Breast epithelium (tissue), 4 donors: ENCODE measurements at regions not wholly inside any gene's neighbourhood (a gene's known extent, or its start where the extent isn't known, plus 50 kb on each side); places are given as distances from the start of the nearest gene placed in this dataset.

Experiments
- DNase-seq, 2 donors: peaks; one replicate each; pipeline ENCODE4 v3.0.0-alpha.2; 2019; ENCODE audit warnings: low spot score in 2 of 2
- H3K27ac ChIP-seq, 2 donors: fragments of 200-600 bp; sonication (generic) in 1 of 2; one replicate each; pipeline ENCODE4 v1.5.1; 2016 to 2019; ENCODE audit warnings: mild to moderate bottlenecking in 1 of 2
- H3K27me3 ChIP-seq, 2 donors: fragments of 200-600 bp; sonication (generic) in 1 of 2; one replicate each; pipeline versions ENCODE4 v1.5.1 to v1.6.0; 2017 to 2019; ENCODE audit warnings: control low read depth in 1 of 2, mild to moderate bottlenecking in 1 of 2
- H3K36me3 ChIP-seq: fragments of 200-600 bp; one replicate; pipeline ENCODE4 v1.5.1; 2019
- H3K4me1 ChIP-seq, 2 donors: fragments of 200-600 bp; sonication (generic); one replicate each; pipeline ENCODE4 v1.5.1; 2016 to 2019; ENCODE audit warnings: control low read depth in 1 of 2
- H3K4me3 ChIP-seq, 3 donors: fragments of 200-600 bp; sonication (generic); 1 replicate in 2 of 3; 2 replicates in 1 of 3; pipeline ENCODE4 v1.5.1; 2016 to 2019; ENCODE audit warnings: mild to moderate bottlenecking in 3 of 3, moderate library complexity in 2 of 3
- H3K9me3 ChIP-seq, 2 donors: fragments of 200-600 bp; sonication (generic) in 1 of 2; one replicate each; pipeline ENCODE4 v1.5.1; 2016 to 2019; ENCODE audit warnings: control low read depth in 1 of 2
- CTCF ChIP-seq, 3 donors: fragments of 450-650 bp; IDR thresholded peaks; one replicate each; pipeline ENCODE4 v1.5.1; 2016 to 2017; ENCODE audit warnings: antibody characterized with exemption in 3 of 3, mild to moderate bottlenecking in 3 of 3, moderate library complexity in 3 of 3
- POLR2A ChIP-seq: fragments of 450-650 bp; IDR thresholded peaks from one replicate; pipeline ENCODE4 v1.6.1; 2016; ENCODE audit warnings: antibody characterized with exemption, mild to moderate bottlenecking, moderate library complexity
- POLR2AphosphoS5 ChIP-seq, 3 donors: sonication (generic); formaldehyde crosslinking; IDR thresholded peaks; one replicate each; pipeline ENCODE4 v1.6.1; 2017; ENCODE audit warnings: antibody characterized with exemption in 3 of 3
- intact Hi-C: fragments of 100-400 bp; cut with DNase I; formaldehyde crosslinking; loops from one replicate; pipeline ENCODE4 v1.15.1; 2023; ENCODE audit warnings: low total_unique reads

DNA sequence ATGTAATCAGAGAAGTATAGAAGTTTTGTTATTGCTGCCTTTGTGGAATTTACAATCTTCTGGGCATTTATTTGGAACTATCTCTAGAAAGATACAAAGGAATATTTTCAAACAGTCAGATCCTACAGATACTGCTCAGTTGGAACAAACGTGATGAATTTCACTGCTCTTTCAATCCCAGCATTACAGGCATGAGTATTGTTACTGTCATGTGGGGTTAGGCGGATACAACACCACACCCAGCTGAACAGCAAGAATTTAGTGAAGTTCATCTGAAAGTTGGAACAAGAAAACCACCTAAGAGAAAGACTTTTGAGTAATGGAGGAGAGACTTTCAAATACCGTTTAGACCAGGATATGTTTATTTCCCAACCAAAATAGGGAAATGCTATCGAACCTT lies 123.3 kb upstream of the PLXNC1 start:
- intact Hi-C loops, result no loop called here

GRCh38 chr12:94025756-94026155 lies 122.6 kb upstream of the PLXNC1 start:
- TF ChIP-seq POLR2AphosphoS5 (IDR thresholded peaks at IDR 0.05) (no peak), POLR2A (no peak), CTCF (IDR thresholded peaks at IDR 0.05) (no peak)
- Histone ChIP-seq H3K4me3 (no peak overlapping the region), H3K27me3 (no peaks in the 10 kb centered on the region), H3K9me3 (peaks cover 6 to 14% of the 10 kb centered on the region in 2 donors), H3K27ac (no peak overlapping the region), H3K36me3 (no peaks in the 10 kb centered on the region), H3K4me1 (no peaks in the 10 kb centered on the region)
- no peak for DNase-seq
- intact Hi-C loops, result no loop called here

More for the DNA sequence above, 123.3 kb upstream of the PLXNC1 start:
- no peak for DNase-seq
- Histone ChIP-seq H3K27ac (no peak overlapping the region), H3K4me1 (no peaks in the 10 kb centered on the region), H3K9me3 (peaks cover 6 to 14% of the 10 kb centered on the region in 2 donors), H3K27me3 (no peaks in the 10 kb centered on the region), H3K4me3 (no peak overlapping the region), H3K36me3 (no peaks in the 10 kb centered on the region)
- no peak for TF ChIP-seq POLR2AphosphoS5 (IDR thresholded peaks at IDR 0.05)
- TF ChIP-seq CTCF (IDR thresholded peaks at IDR 0.05), result no peak
- TF ChIP-seq POLR2A, result no peak

GRCh38 chr12:94026596-94026995 lies 121.8 kb upstream of the PLXNC1 start:
- intact Hi-C loops, result no loop called here
- no peak for TF ChIP-seq CTCF (IDR thresholded peaks at IDR 0.05)
- TF ChIP-seq POLR2AphosphoS5 (IDR thresholded peaks at IDR 0.05), result no peak
- no peak for TF ChIP-seq POLR2A
- H3K4me3 ChIP-seq, result no peak overlapping the region

GRCh38 chr12:94027561-94027960 lies 120.8 kb upstream of the PLXNC1 start:
- Histone ChIP-seq H3K27ac (no peak overlapping the region), H3K4me1 (no peaks in the 10 kb centered on the region), H3K9me3 (peaks cover 6 to 21% of the 10 kb centered on the region in 2 donors), H3K4me3 (no peak overlapping the region), H3K36me3 (no peaks in the 10 kb centered on the region), H3K27me3 (no peaks in the 10 kb centered on the region)
- DNase-seq, result no peak
- intact Hi-C loops, result no loop called here
- no peak for TF ChIP-seq POLR2A
- no peak for TF ChIP-seq POLR2AphosphoS5 (IDR thresholded peaks at IDR 0.05)
- no peak for TF ChIP-seq CTCF (IDR thresholded peaks at IDR 0.05)

More at GRCh38 chr12:94026596-94026995, 121.8 kb upstream of the PLXNC1 start:
- peaks cover 6 to 14% of the 10 kb centered on the region in 2 donors for H3K9me3 ChIP-seq
- no peaks in the 10 kb centered on the region for H3K4me1 ChIP-seq
- H3K27ac ChIP-seq, result no peak overlapping the region
- no peak for DNase-seq
- H3K27me3 ChIP-seq, result no peaks in the 10 kb centered on the region
- H3K36me3 ChIP-seq, result no peaks in the 10 kb centered on the region

DNA sequence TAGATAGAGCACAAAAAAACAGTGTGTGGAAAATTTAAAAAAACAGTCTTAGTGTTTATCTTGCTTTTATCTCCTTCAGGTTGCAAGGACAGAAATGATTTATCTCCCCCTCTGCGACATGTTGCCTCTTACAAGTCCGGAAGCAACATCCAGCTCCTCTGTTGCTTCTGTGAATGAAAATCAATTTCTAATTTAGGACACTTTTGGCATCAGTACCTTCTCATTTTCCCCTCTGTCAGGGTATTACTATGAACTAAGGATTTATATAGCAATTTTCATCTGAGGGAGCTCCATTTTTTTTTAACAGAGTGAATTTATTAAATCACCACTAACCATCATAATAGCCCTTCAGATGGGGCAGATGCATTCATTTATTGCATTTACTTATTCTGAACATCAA lies 116.6 kb upstream of the PLXNC1 start:
- TF ChIP-seq CTCF (IDR thresholded peaks at IDR 0.05) (no peak), POLR2AphosphoS5 (IDR thresholded peaks at IDR 0.05) (no peak), POLR2A (no peak)
- Histone ChIP-seq H3K36me3 (no peaks in the 10 kb centered on the region), H3K4me1 (no peaks in the 10 kb centered on the region), H3K27ac (no peak overlapping the region), H3K4me3 (no peak overlapping the region), H3K27me3 (no peaks in the 10 kb centered on the region), H3K9me3 (peaks cover 0 to 7% of the 10 kb centered on the region in 2 donors)
- intact Hi-C loops, result no loop called here
- no peak for DNase-seq
